Liver (tissue), 8 donors: ENCODE measurements at regions not wholly inside any gene's neighbourhood (a gene's known extent, or its start where the extent isn't known, plus 50 kb on each side); places are given as distances from the start of the nearest gene placed in this dataset.

Experiments used
- DNase-seq: peaks from one replicate; pipeline ENCODE4 v3.0.0-alpha.2; 2017; ENCODE audit warnings: low spot score
- H3K27ac ChIP-seq, 2 donors: one replicate each; pipeline ENCODE4 v1.7.0; 2013; ENCODE audit warnings: inconsistent platforms in 2 of 2, low read length in 2 of 2, control low read depth in 1 of 2, low read depth in 1 of 2, mild to moderate bottlenecking in 1 of 2
- H3K27me3 ChIP-seq, 4 donors: one replicate each; pipeline versions ENCODE4 v1.6.1 to v1.7.0; 2013; ENCODE audit warnings: low read length in 3 of 4, inconsistent platforms in 1 of 4, mild to moderate bottlenecking in 1 of 4, moderate library complexity in 1 of 4; ENCODE audit not compliant: control insufficient read depth in 4 of 4, insufficient read depth in 4 of 4
- H3K36me3 ChIP-seq, 4 donors: one replicate each; pipeline versions ENCODE4 v1.6.1 to v1.7.0; 2013; ENCODE audit warnings: low read length in 3 of 4, mild to moderate bottlenecking in 3 of 4, low read depth in 1 of 4, moderate library complexity in 1 of 4; ENCODE audit not compliant: control insufficient read depth in 4 of 4, insufficient read depth in 3 of 4
- H3K4me1 ChIP-seq, 4 donors: one replicate each; pipeline versions ENCODE4 v1.6.1 to v1.7.0; 2013; ENCODE audit warnings: low read length in 3 of 4, mild to moderate bottlenecking in 3 of 4, moderate library complexity in 1 of 4; ENCODE audit not compliant: control insufficient read depth in 4 of 4, insufficient read depth in 4 of 4
- H3K4me3 ChIP-seq, 3 donors: one replicate each; pipeline versions ENCODE4 v1.6.1 to v1.7.0; 2013; ENCODE audit warnings: low read length in 3 of 3, control low read depth in 1 of 3, low read depth in 1 of 3, mild to moderate bottlenecking in 1 of 3
- H3K9ac ChIP-seq, 2 donors: one replicate each; pipeline ENCODE4 v1.7.0; 2013; ENCODE audit warnings: low read length in 2 of 2, mild to moderate bottlenecking in 2 of 2, moderate library complexity in 2 of 2, control low read depth in 1 of 2, low read depth in 1 of 2
- H3K9me3 ChIP-seq, 4 donors: one replicate each; pipeline versions ENCODE4 v1.6.1 to v1.7.0; 2013; ENCODE audit warnings: low read length in 3 of 4; ENCODE audit not compliant: control insufficient read depth in 4 of 4
- ATF3 ChIP-seq: IDR thresholded peaks from 2 replicates; pipeline ENCODE4 v1.6.1; 2016; ENCODE audit warnings: antibody characterized with exemption
- CTCF ChIP-seq: fragments of 150-350 bp; IDR thresholded peaks from 2 replicates; pipeline ENCODE4 v1.5.1; 2017; ENCODE audit warnings: improper control_type of control experiment, low read depth, low read length; ENCODE audit not compliant: missing input control
- EGR1 ChIP-seq, 2 donors: IDR thresholded peaks; 2 replicates each; pipeline ENCODE4 v1.6.1; 2016 to 2018; ENCODE audit warnings: antibody characterized with exemption in 2 of 2, low read depth in 2 of 2
- FOXA1 ChIP-seq: IDR thresholded peaks from 2 replicates; pipeline ENCODE4 v1.6.1; 2016; ENCODE audit warnings: antibody characterized with exemption
- FOXA2 ChIP-seq: IDR thresholded peaks from 2 replicates; pipeline ENCODE4 v1.6.1; 2016; ENCODE audit warnings: antibody characterized with exemption
- GABPA ChIP-seq, 2 donors: IDR thresholded peaks in 1 of 2; conservative IDR thresholded peaks in 1 of 2; 2 replicates each; pipeline ENCODE4 v1.6.1; 2016; ENCODE audit warnings: antibody characterized with exemption in 2 of 2, mild to moderate bottlenecking in 1 of 2, moderate library complexity in 1 of 2
- HNF4A ChIP-seq, 2 donors: conservative IDR thresholded peaks; 2 replicates each; pipeline ENCODE4 v1.6.1; 2016; ENCODE audit warnings: antibody characterized with exemption in 2 of 2, mild to moderate bottlenecking in 2 of 2
- HNF4G ChIP-seq: IDR thresholded peaks from 2 replicates; pipeline ENCODE4 v1.6.1; 2016; ENCODE audit warnings: antibody characterized with exemption
- JUND ChIP-seq, 2 donors: IDR thresholded peaks; 2 replicates each; pipeline ENCODE4 v1.6.1; 2016; ENCODE audit warnings: antibody characterized with exemption in 2 of 2
- MAX ChIP-seq: IDR thresholded peaks from 2 replicates; pipeline ENCODE4 v1.6.1; 2016; ENCODE audit warnings: antibody characterized with exemption
- NR2F2 ChIP-seq: IDR thresholded peaks from 2 replicates; pipeline ENCODE4 v1.6.1; 2016; ENCODE audit warnings: antibody characterized with exemption
- RAD21 ChIP-seq, 2 donors: IDR thresholded peaks; 2 replicates each; pipeline ENCODE4 v1.6.1; 2016; ENCODE audit warnings: antibody characterized with exemption in 2 of 2, mild to moderate bottlenecking in 2 of 2
- REST ChIP-seq: IDR thresholded peaks from 2 replicates; pipeline ENCODE4 v1.6.1; 2016; ENCODE audit warnings: antibody characterized with exemption, mild to moderate bottlenecking
- RXRA ChIP-seq, 2 donors: IDR thresholded peaks; 2 replicates each; pipeline ENCODE4 v1.6.1; 2017 to 2018; ENCODE audit warnings: antibody characterized with exemption in 2 of 2, mild to moderate bottlenecking in 1 of 2
- SP1 ChIP-seq: IDR thresholded peaks from 2 replicates; pipeline ENCODE4 v1.6.1; 2018; ENCODE audit warnings: antibody characterized with exemption, mild to moderate bottlenecking
- TAF1 ChIP-seq: conservative IDR thresholded peaks from 2 replicates; pipeline ENCODE4 v1.6.1; 2016; ENCODE audit warnings: antibody characterized with exemption, mild to moderate bottlenecking
- YY1 ChIP-seq: IDR thresholded peaks from 2 replicates; pipeline ENCODE4 v1.6.1; 2016; ENCODE audit warnings: antibody characterized with exemption, mild to moderate bottlenecking
- ZBTB33 ChIP-seq: IDR thresholded peaks from 2 replicates; pipeline ENCODE4 v1.6.1; 2016; ENCODE audit warnings: antibody characterized with exemption
- WGBS: extraction: QIAGEN DNeasy Blood & Tissue Kit; methylation state at CpG from one replicate; pipeline ENCODE4 v1.1.7; 2013; 5-methylcytosine and 5-hydroxymethylcytosine counted together
- donor health status: healthy.
- donor health status: healthy.
- donor health status: healthy.
- donor health status: healthy.
- donor health status: healthy.

GRCh38 chr18:47683774-47684173 lies 246.7 kb downstream of the SMAD2 start (continued):
- no peak for TF ChIP-seq CTCF
- TF ChIP-seq GABPA (IDR thresholded peaks at IDR 0.05 in 1 of 2, conservative IDR thresholded peaks at IDR 0.05 in 1 of 2): no peak
- TF ChIP-seq ATF3: no peak
- no peak for TF ChIP-seq HNF4A (conservative IDR thresholded peaks at IDR 0.05)
- TF ChIP-seq EGR1 (IDR thresholded peaks at IDR 0.05; ENCODE audit: low read depth in 2 of 2): no peak
- TF ChIP-seq TAF1: no peak

GRCh38 chr18:47682876-47683275 lies 247.6 kb downstream of the SMAD2 start:
- WGBS: 79% methylated on average over 3 of the region's 3 CpGs
- Histone ChIP-seq H3K36me3 (no peaks in the 10 kb centered on the region), H3K27ac (no peak overlapping the region), H3K27me3 (no peaks in the 10 kb centered on the region), H3K9me3 (no peaks in the 10 kb centered on the region), H3K9ac (no peak overlapping the region), H3K4me3 (no peak overlapping the region), H3K4me1 (no peaks in the 10 kb centered on the region)
- TF ChIP-seq JUND (IDR thresholded peaks at IDR 0.05) (no peak), CTCF (no peak), GABPA (IDR thresholded peaks at IDR 0.05 in 1 of 2, conservative IDR thresholded peaks at IDR 0.05 in 1 of 2) (no peak), TAF1 (no peak), ZBTB33 (no peak), RXRA (IDR thresholded peaks at IDR 0.05) (no peak), SP1 (no peak), EGR1 (IDR thresholded peaks at IDR 0.05; ENCODE audit: low read depth in 2 of 2) (no peak), FOXA1 (no peak), MAX (no peak), HNF4G (no peak), YY1 (no peak), ATF3 (no peak), HNF4A (conservative IDR thresholded peaks at IDR 0.05) (no peak), FOXA2 (no peak), RAD21 (IDR thresholded peaks at IDR 0.05) (no peak), REST (no peak), NR2F2 (no peak)
- DNase-seq: no peak
